Mesendoderm (in vitro differentiated cells): ENCODE measurements at regions not wholly inside any gene's neighbourhood (a gene's known extent, or its start where the extent isn't known, plus 50 kb on each side); places are given as distances from the start of the nearest gene placed in this dataset.
A peak's percentile ranks its signal among the peaks of the same experiment; 100 is the strongest.
"Not testable (repeated sequence)": the region's sequence is repeated elsewhere in the genome, so short reads cannot be mapped to it uniquely, and the experiment has no call there.

Experiments
- DNase-seq: peaks from one replicate; pipeline ENCODE4 v3.0.0; 2013
- H2AK5ac ChIP-seq: 2 replicates; pipeline ENCODE4 v1.6.1; 2013; ENCODE audit warnings: low read length, inconsistent platforms
- H2BK120ac ChIP-seq: 2 replicates; pipeline ENCODE4 v1.6.1; 2013; ENCODE audit warnings: low read depth, mild to moderate bottlenecking, low read length, moderate library complexity, mixed read lengths
- H2BK15ac ChIP-seq: replicated peaks from 2 replicates; pipeline ENCODE4 v1.6.1; 2013; ENCODE audit warnings: low read depth, mild to moderate bottlenecking, moderate library complexity
- H2BK5ac ChIP-seq: 2 replicates; pipeline ENCODE4 v1.6.1; 2013; ENCODE audit warnings: low read length, inconsistent platforms
- H3K18ac ChIP-seq: 2 replicates; pipeline ENCODE4 v1.6.1; 2013; ENCODE audit warnings: mild to moderate bottlenecking, low read length, mixed read lengths
- H3K23ac ChIP-seq: one replicate; pipeline ENCODE4 v1.6.1; 2013; ENCODE audit warnings: low read length
- H3K27ac ChIP-seq: 2 replicates; pipeline ENCODE4 v1.5.1; 2013; ENCODE audit warnings: low read depth, mild to moderate bottlenecking, inconsistent platforms, low read length, moderate library complexity
- H3K27me3 ChIP-seq: 2 replicates; pipeline ENCODE4 v1.6.1; 2013; ENCODE audit warnings: low read length, control low read depth, mild to moderate bottlenecking, inconsistent platforms; ENCODE audit not compliant: insufficient read depth, poor library complexity
- H3K36me3 ChIP-seq: 2 replicates; pipeline ENCODE4 v1.6.1; 2013; ENCODE audit warnings: low read length, inconsistent platforms; ENCODE audit not compliant: control insufficient read depth, insufficient read depth
- H3K4ac ChIP-seq: one replicate; pipeline ENCODE4 v1.6.1; 2013; ENCODE audit warnings: low read depth, mild to moderate bottlenecking, low read length, moderate library complexity
- H3K4me1 ChIP-seq: 2 replicates; pipeline ENCODE4 v1.6.1; 2013; ENCODE audit warnings: low read depth, low read length, inconsistent platforms; ENCODE audit not compliant: control insufficient read depth
- H3K4me2 ChIP-seq: 2 replicates; pipeline ENCODE4 v1.6.1; 2013; ENCODE audit warnings: low read length
- H3K4me3 ChIP-seq: 2 replicates; pipeline ENCODE4 v1.5.1; 2013; ENCODE audit warnings: mild to moderate bottlenecking, low read length
- H3K56ac ChIP-seq: one replicate; pipeline ENCODE4 v1.6.1; 2013; ENCODE audit warnings: low read length
- H3K79me1 ChIP-seq: 2 replicates; pipeline ENCODE4 v1.6.1; 2013; ENCODE audit warnings: low read length, inconsistent platforms
- H3K79me2 ChIP-seq: 2 replicates; pipeline ENCODE4 v1.6.1; 2013; ENCODE audit warnings: mild to moderate bottlenecking, low read length; ENCODE audit not compliant: control insufficient read depth, insufficient read depth
- H3K9ac ChIP-seq: 2 replicates; pipeline ENCODE4 v1.6.1; 2013; ENCODE audit warnings: low read length, inconsistent platforms
- H4K5ac ChIP-seq: one replicate; pipeline ENCODE4 v1.6.1; 2013; ENCODE audit warnings: low read length
- H4K8ac ChIP-seq: one replicate; pipeline ENCODE4 v1.6.1; 2013; ENCODE audit warnings: low read depth, mild to moderate bottlenecking, control low read depth, low read length, moderate library complexity
- WGBS: extraction: QIAGEN DNeasy Blood & Tissue Kit; methylation state at CpG from one replicate; pipeline ENCODE4 v1.1.7; 2013; ENCODE audit warnings: low lambda C conversion rate, missing lambda C conversion rate; ENCODE audit not compliant: insufficient coverage; ENCODE audit errors: extremely low coverage; 5-methylcytosine and 5-hydroxymethylcytosine counted together

GRCh38 chr9:79489261-79490000 lies 82.3 kb upstream of the TLE4 start:
- H3K18ac ChIP-seq: no peak overlapping the region
- H3K56ac ChIP-seq: no peak overlapping the region
- no peak overlapping the region for H3K23ac ChIP-seq
- H2AK5ac ChIP-seq: no peak overlapping the region
- H3K4me3 ChIP-seq: no peak overlapping the region
- no peak overlapping the region for H4K8ac ChIP-seq
- H2BK5ac ChIP-seq: no peak overlapping the region
- no peak overlapping the region for H4K5ac ChIP-seq
- no peaks in the 10 kb centered on the region for H3K36me3 ChIP-seq
- peak; percentile 53 for DNase-seq
- no peaks in the 10 kb centered on the region for H3K79me2 ChIP-seq
- H3K4me1 ChIP-seq: no peaks in the 10 kb centered on the region
- no peaks in the 10 kb centered on the region for H3K27me3 ChIP-seq
- no peak overlapping the region for H3K9ac ChIP-seq
- H2BK15ac ChIP-seq: no peak overlapping the region
- WGBS: no CpG with 5 or more reads among the region's 6 CpGs
- no peaks in the 10 kb centered on the region for H3K79me1 ChIP-seq
- H3K4ac ChIP-seq: no peak overlapping the region
- H3K4me2 ChIP-seq: no peak overlapping the region
- no peak overlapping the region for H2BK120ac ChIP-seq
- H3K27ac ChIP-seq: no peak overlapping the region

- Histone ChIP-seq H4K5ac (no peak overlapping the region), H3K79me2 (no peaks in the 10 kb centered on the region), H3K79me1 (no peaks in the 10 kb centered on the region), H2BK120ac (no peak overlapping the region), H3K4ac (no peak overlapping the region), H3K23ac (no peak overlapping the region), H3K18ac (no peak overlapping the region), H2AK5ac (no peak overlapping the region), H2BK5ac (no peak overlapping the region), H4K8ac (no peak overlapping the region), H3K36me3 (no peaks in the 10 kb centered on the region), H3K27ac (no peak overlapping the region), H2BK15ac (no peak overlapping the region), H3K4me3 (no peak overlapping the region), H3K9ac (no peak overlapping the region), H3K27me3 (no peaks in the 10 kb centered on the region), H3K4me2 (no peak overlapping the region), H3K56ac (no peak overlapping the region), H3K4me1 (no peaks in the 10 kb centered on the region)
- WGBS: no CpG with 5 or more reads among the region's 3 CpGs
- DNase-seq: no peak
Measured at GRCh38 chr9:79490657-79491248, 81.0 kb upstream of the TLE4 start.

GRCh38 chr9:79492092-79493009 lies 79.4 kb upstream of the TLE4 start:
- Histone ChIP-seq H3K36me3 (no peaks in the 10 kb centered on the region), H3K79me1 (no peaks in the 10 kb centered on the region), H3K4me1 (no peaks in the 10 kb centered on the region), H3K23ac (no peak overlapping the region), H3K27me3 (no peaks in the 10 kb centered on the region), H3K18ac (no peak overlapping the region), H4K5ac (no peak overlapping the region), H4K8ac (no peak overlapping the region), H3K27ac (no peak overlapping the region), H2BK15ac (no peak overlapping the region), H2BK5ac (no peak overlapping the region), H3K56ac (no peak overlapping the region), H3K4ac (no peak overlapping the region), H3K4me2 (no peak overlapping the region), H3K4me3 (no peak overlapping the region), H2BK120ac (no peak overlapping the region), H3K9ac (no peak overlapping the region), H2AK5ac (no peak overlapping the region), H3K79me2 (no peaks in the 10 kb centered on the region)
- DNase-seq: no peak
- WGBS: no CpG with 5 or more reads among the region's 3 CpGs

- H2BK5ac ChIP-seq, H4K5ac ChIP-seq, H3K9ac ChIP-seq, H3K18ac ChIP-seq, H2BK15ac ChIP-seq, H3K23ac ChIP-seq, H2BK120ac ChIP-seq, H2AK5ac ChIP-seq, H3K27me3 ChIP-seq, DNase-seq, H3K36me3 ChIP-seq, H3K4me1 ChIP-seq, H3K4ac ChIP-seq, H3K4me3 ChIP-seq, H3K27ac ChIP-seq, H3K56ac ChIP-seq, H3K4me2 ChIP-seq, H4K8ac ChIP-seq, H3K79me2 ChIP-seq, H3K79me1 ChIP-seq: not testable (repeated sequence)
- WGBS: no CpG with 5 or more reads among the region's 25 CpGs
Measured at GRCh38 chr9:79500196-79500864, 71.4 kb upstream of the TLE4 start.

GRCh38 chr9:79501546-79501945 lies 70.2 kb upstream of the TLE4 start:
- Histone ChIP-seq H3K4me3 (no peak overlapping the region), H3K79me2 (no peaks in the 10 kb centered on the region), H2AK5ac (no peak overlapping the region), H3K56ac (no peak overlapping the region), H3K4me2 (no peak overlapping the region), H3K4me1 (no peaks in the 10 kb centered on the region), H3K18ac (no peak overlapping the region), H2BK15ac (no peak overlapping the region), H4K8ac (no peak overlapping the region), H3K23ac (no peak overlapping the region), H3K27me3 (no peaks in the 10 kb centered on the region), H3K36me3 (no peaks in the 10 kb centered on the region), H2BK120ac (no peak overlapping the region), H3K79me1 (no peaks in the 10 kb centered on the region), H3K9ac (no peak overlapping the region), H4K5ac (no peak overlapping the region), H3K4ac (no peak overlapping the region), H2BK5ac (no peak overlapping the region), H3K27ac (no peak overlapping the region)
- no peak for DNase-seq
- WGBS: no CpG with 5 or more reads among the region's 2 CpGs
